Fibroblast of lung (primary cell): ENCODE measurements at regions not wholly inside any gene's neighbourhood (a gene's known extent, or its start where the extent isn't known, plus 50 kb on each side); places are given as distances from the start of the nearest gene placed in this dataset.

Source experiments
- DNase-seq, 2 donors: peaks; one replicate each; pipeline versions ENCODE4 v3.0.0 to v3.0.0-alpha.2; 2010; ENCODE audit warnings: low read depth in 2 of 2
- H2AFZ ChIP-seq: 2 replicates; pipeline ENCODE4 v1.5.1; 2012; ENCODE audit warnings: low read length, control low read depth, inconsistent platforms
- H3K27ac ChIP-seq: 2 replicates; pipeline ENCODE4 v1.5.1; 2011; ENCODE audit warnings: low read length, control low read depth; ENCODE audit not compliant: insufficient read depth
- H3K27me3 ChIP-seq: 2 replicates; pipeline ENCODE4 v1.5.1; 2011; ENCODE audit warnings: mild to moderate bottlenecking, low read length; ENCODE audit not compliant: control insufficient read depth, insufficient read depth
- H3K36me3 ChIP-seq: 2 replicates; pipeline ENCODE4 v1.5.1; 2011; ENCODE audit warnings: low read length; ENCODE audit not compliant: control insufficient read depth, insufficient read depth
- H3K4me1 ChIP-seq: 2 replicates; pipeline ENCODE4 v1.5.1; 2011; ENCODE audit warnings: low read length; ENCODE audit not compliant: control insufficient read depth, insufficient read depth; ENCODE audit errors: extremely low read depth
- H3K4me2 ChIP-seq: 2 replicates; pipeline ENCODE4 v1.5.1; 2011; ENCODE audit warnings: low read length, control low read depth; ENCODE audit not compliant: insufficient read depth; ENCODE audit errors: extremely low read depth
- H3K4me3 ChIP-seq, 4 experiments: fragments of 200-600 bp in 1 of 4; sonication (generic) in 1 of 4; replicated peaks in 1 of 4; 2 replicates each; pipeline ENCODE4 v1.5.1; 2011 to 2016; ENCODE audit warnings: low read length in 4 of 4, low read depth in 3 of 4, mild to moderate bottlenecking in 3 of 4, control low read depth in 2 of 4, inconsistent platforms in 1 of 4, mixed read lengths in 1 of 4; ENCODE audit not compliant: insufficient read depth in 1 of 4; ENCODE audit errors: control extremely low read depth in 1 of 4
- H3K79me2 ChIP-seq: 2 replicates; pipeline ENCODE4 v1.5.1; 2012; ENCODE audit warnings: mild to moderate bottlenecking, low read length, inconsistent platforms; ENCODE audit not compliant: control insufficient read depth, insufficient read depth
- H3K9ac ChIP-seq: 2 replicates; pipeline ENCODE4 v1.5.1; 2011; ENCODE audit warnings: mild to moderate bottlenecking, low read length, control low read depth; ENCODE audit not compliant: insufficient read depth
- H3K9me3 ChIP-seq: 2 replicates; pipeline ENCODE4 v1.5.1; 2012; ENCODE audit warnings: low read depth, low read length; ENCODE audit not compliant: control insufficient read depth, insufficient read depth
- H4K20me1 ChIP-seq: 2 replicates; pipeline ENCODE4 v1.5.1; 2011; ENCODE audit warnings: low read length; ENCODE audit not compliant: control insufficient read depth, insufficient read depth; ENCODE audit errors: extremely low read depth
- EZH2 ChIP-seq: IDR thresholded peaks from 2 replicates; pipeline ENCODE4 v1.5.1; 2012; ENCODE audit warnings: low read length, control low read depth, mild to moderate bottlenecking; ENCODE audit errors: missing control alignments
- TF ChIP-seq, protein P1 (sequence below), 2 donors: IDR thresholded peaks in 1 of 2; conservative IDR thresholded peaks in 1 of 2; 1 replicate in 1 of 2; 2 replicates in 1 of 2; pipeline ENCODE4 v1.5.1; 2011 to 2012; ENCODE audit warnings: low read length in 2 of 2, control low read depth in 1 of 2, inconsistent platforms in 1 of 2, low read depth in 1 of 2, mild to moderate bottlenecking in 1 of 2

- no peaks in the 10 kb centered on the region for H3K79me2 ChIP-seq
- H3K27me3 ChIP-seq, result no peaks in the 10 kb centered on the region
- H4K20me1 ChIP-seq, result no peaks in the 10 kb centered on the region
- H3K4me1 ChIP-seq, result no peaks in the 10 kb centered on the region
- H2AFZ ChIP-seq, result no peak overlapping the region
- H3K27ac ChIP-seq, result no peak overlapping the region
- H3K4me2 ChIP-seq, result no peak overlapping the region
- DNase-seq, result no peak
- no peaks in the 10 kb centered on the region for H3K9me3 ChIP-seq
- no peak overlapping the region for H3K9ac ChIP-seq
- TF ChIP-seq EZH2, result no peak
- H3K36me3 ChIP-seq, result no peaks in the 10 kb centered on the region
- H3K4me3 ChIP-seq, result no peak overlapping the region
Measured at GRCh38 chr3:106184540-106185457, 316.0 kb upstream of the CBLB start.

GRCh38 chr3:106185949-106186348, 317.1 kb upstream of the CBLB start:
- H3K4me1 ChIP-seq, result no peaks in the 10 kb centered on the region
- no peak overlapping the region for H3K27ac ChIP-seq
- no peak overlapping the region for H3K4me2 ChIP-seq
- no peaks in the 10 kb centered on the region for H3K9me3 ChIP-seq
- H4K20me1 ChIP-seq, result no peaks in the 10 kb centered on the region
- no peak overlapping the region for H2AFZ ChIP-seq
- H3K79me2 ChIP-seq, result no peaks in the 10 kb centered on the region
- DNase-seq, result no peak
- no peaks in the 10 kb centered on the region for H3K36me3 ChIP-seq
- no peak overlapping the region for H3K4me3 ChIP-seq
- H3K9ac ChIP-seq, result no peak overlapping the region
- TF ChIP-seq, protein P1, sequence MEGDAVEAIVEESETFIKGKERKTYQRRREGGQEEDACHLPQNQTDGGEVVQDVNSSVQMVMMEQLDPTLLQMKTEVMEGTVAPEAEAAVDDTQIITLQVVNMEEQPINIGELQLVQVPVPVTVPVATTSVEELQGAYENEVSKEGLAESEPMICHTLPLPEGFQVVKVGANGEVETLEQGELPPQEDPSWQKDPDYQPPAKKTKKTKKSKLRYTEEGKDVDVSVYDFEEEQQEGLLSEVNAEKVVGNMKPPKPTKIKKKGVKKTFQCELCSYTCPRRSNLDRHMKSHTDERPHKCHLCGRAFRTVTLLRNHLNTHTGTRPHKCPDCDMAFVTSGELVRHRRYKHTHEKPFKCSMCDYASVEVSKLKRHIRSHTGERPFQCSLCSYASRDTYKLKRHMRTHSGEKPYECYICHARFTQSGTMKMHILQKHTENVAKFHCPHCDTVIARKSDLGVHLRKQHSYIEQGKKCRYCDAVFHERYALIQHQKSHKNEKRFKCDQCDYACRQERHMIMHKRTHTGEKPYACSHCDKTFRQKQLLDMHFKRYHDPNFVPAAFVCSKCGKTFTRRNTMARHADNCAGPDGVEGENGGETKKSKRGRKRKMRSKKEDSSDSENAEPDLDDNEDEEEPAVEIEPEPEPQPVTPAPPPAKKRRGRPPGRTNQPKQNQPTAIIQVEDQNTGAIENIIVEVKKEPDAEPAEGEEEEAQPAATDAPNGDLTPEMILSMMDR (conservative IDR thresholded peaks at IDR 0.05 in 1 of 2, IDR thresholded peaks at IDR 0.05 in 1 of 2; ENCODE audit: low read depth in 1 of 2, low read length in 2 of 2), result no peak
- TF ChIP-seq EZH2, result no peak
- H3K27me3 ChIP-seq, result no peaks in the 10 kb centered on the region

DNA sequence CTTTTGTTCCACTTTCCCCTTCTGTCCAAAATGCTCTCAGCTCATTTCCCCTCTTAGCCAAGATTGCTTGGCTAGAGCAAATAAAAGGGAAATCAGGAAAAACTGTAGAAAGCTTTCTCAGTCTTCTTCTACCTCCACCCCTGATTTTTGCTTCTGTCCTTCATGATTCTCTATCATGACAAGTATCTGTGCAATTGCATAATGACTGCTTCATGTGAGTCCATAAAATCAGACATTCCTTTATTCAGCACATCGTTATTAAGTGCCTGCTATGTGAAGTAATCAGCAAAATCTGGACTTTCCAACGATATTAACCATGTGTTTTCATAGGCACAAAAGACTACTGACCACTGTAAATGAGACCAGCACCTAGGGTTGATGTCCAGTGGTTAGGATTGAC, 321.5 kb upstream of the CBLB start:
- no peaks in the 10 kb centered on the region for H3K27me3 ChIP-seq
- H4K20me1 ChIP-seq, result no peaks in the 10 kb centered on the region
- no peaks in the 10 kb centered on the region for H3K79me2 ChIP-seq
- no peak for TF ChIP-seq EZH2
- TF ChIP-seq, protein P1 (conservative IDR thresholded peaks at IDR 0.05 in 1 of 2, IDR thresholded peaks at IDR 0.05 in 1 of 2; ENCODE audit: low read depth in 1 of 2, low read length in 2 of 2), result no peak
- no peaks in the 10 kb centered on the region for H3K36me3 ChIP-seq
- no peak overlapping the region for H3K4me2 ChIP-seq
- DNase-seq, result no peak
- H3K4me1 ChIP-seq, result no peaks in the 10 kb centered on the region
- H3K27ac ChIP-seq, result no peak overlapping the region
- no peaks in the 10 kb centered on the region for H3K9me3 ChIP-seq
- H3K9ac ChIP-seq, result no peak overlapping the region
- no peak overlapping the region for H3K4me3 ChIP-seq
- H2AFZ ChIP-seq, result no peak overlapping the region
